ENCODE measurements at regions not wholly inside any gene's neighbourhood (a gene's known extent, or its start where the extent isn't known, plus 50 kb on each side); places are given as distances from the start of the nearest gene placed in this dataset.
A peak's percentile ranks its signal among the peaks of the same experiment; 100 is the strongest.
"Not testable (repeated sequence)": the region's sequence is repeated elsewhere in the genome, so short reads cannot be mapped to it uniquely, and the experiment has no call there.

- DNase-seq: no peak
These were observed 177.4 kb downstream of the SQOR start for GRCh38 chr15:45812200-45812599.

DNA sequence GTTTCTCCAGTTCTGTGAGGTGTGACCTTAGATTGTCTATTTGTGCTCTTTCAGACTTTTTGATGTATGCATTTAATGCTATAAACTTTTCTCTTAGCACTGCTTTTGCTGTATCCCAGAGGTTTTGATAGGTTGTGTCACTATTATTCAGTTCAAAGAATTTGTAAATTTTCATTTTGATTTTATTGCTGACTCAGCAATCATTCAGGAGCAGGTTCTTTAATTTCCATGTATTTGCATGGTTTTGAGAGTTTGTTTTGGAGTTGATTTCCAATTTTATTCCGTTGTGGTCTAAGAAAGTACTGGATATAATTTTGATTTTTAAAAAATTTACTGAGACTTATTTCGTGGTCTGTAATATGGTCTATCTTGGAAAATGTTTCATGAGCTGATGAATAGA is 182.7 kb downstream of the SQOR start:
- DNase-seq: not testable (repeated sequence)

DNA sequence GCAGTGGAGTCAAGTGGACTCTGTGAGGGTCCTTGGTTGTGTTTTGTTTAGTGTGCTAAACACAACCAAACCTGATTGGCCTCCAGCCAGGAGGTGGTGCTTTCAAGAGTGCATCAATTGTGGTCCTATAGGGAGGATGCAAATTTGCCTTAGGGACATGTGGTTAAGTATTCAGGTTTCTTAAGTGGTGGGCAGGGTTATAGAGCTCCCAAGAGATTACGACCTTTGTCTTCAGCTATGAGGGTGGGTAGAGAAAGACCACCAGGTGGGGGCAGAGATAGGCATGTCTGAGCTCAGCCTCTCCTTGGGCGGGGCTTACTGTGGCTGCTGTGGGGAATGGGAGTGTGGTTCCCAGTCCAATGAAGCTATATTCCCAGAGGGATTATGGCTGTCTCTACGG is 186.6 kb downstream of the SQOR start:
- DNase-seq: no peak

DNA sequence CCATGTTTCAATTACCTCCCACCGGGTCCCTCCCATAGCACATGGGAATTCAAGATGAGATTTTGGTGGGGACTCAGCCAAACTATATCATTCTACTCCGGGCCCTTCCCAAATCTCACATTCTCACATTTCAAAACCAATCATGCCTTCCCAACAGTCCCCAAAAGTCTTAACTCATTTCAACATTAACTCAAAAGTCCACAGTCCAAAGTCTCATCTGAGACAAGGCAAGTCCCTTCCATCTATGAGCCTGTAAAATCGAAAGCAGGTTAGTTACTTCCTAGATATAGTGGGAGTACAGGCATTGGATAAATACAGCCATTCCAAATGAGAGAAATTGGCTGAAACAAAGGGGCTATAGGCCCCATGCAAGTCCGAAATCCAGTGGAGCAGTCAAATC is 188.1 kb downstream of the SQOR start:
- not testable (repeated sequence) for DNase-seq

DNA sequence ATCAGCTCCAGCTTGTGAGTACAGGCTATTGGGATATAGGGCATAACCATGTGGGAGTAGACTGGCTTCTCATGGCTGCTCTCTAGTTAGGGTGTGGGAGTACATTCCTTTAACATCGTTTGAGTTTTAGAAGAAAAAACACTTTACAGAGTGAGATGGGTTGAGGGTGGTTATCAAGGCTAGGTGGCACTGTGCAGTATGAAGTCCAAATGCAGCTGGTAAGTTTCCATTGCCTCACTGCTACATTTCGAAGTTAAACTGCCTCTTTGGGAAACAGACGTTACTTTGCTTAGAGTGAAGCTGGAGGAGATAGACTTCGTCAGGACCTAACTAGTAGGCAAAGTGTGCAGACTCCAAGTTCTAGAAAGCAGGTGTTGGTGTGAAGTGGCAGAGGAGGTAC is 192.4 kb downstream of the SQOR start:
- DNase-seq: no peak

DNA sequence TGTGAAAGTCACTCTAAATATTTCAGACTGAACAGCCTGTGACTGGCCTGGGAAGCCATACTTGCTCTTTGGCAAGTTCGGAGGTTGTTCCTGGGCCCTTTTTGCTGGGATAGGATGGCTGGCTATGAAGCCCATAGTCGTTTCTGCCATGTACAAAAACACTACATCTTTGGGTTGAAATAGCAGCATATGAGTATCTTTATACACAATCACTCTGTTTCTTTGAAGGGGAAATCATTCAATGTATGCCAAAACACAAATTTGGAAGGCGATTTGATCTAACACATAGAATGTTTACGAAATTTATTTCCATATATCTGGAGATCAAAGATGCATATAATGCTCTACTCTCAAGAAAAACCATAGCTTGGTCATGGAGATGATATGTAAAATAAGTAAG is 192.9 kb downstream of the SQOR start:
- DNase-seq: no peak

- no peak for DNase-seq
These were observed 194.7 kb downstream of the SQOR start for GRCh38 chr15:45829336-45830153.

DNA sequence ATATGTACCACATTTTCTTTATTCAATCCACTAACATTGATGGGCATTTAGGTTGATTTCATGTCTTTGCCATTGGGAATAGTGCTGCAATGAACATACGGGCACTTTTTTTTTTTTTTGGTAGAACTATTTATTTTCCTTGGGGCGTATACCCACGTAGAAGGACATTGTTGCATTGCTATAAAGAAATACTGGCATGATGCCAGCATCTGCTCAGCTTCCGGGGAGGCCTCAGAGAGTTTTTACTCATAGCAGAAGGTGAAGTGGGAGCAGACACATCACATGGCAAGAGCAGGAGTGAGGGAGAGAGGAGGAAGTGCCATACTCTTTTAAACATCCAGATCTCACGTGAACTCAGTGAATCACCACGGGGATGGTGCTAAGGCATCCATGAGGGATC is 197.0 kb downstream of the SQOR start:
- no peak for DNase-seq

DNA sequence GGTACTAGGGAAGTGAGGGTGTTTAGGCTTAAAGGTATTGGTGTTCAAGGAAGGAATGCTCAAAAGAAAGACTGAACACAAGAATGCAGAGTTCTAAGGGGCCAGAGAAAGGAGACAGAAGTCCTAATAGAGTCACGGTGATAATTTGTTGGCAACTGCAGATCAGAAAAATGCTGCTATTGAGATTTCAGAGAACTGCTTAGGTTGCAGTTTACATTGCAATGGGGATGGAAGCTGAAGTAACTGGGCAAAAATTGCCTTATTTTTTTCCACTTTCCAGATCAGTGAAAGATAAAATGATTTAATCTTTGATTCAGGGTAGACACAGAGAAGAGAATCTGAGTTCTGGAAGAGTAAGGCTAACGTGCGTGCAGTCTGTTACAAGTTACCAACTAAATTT is 199.8 kb downstream of the SQOR start:
- DNase-seq: no peak

DNA sequence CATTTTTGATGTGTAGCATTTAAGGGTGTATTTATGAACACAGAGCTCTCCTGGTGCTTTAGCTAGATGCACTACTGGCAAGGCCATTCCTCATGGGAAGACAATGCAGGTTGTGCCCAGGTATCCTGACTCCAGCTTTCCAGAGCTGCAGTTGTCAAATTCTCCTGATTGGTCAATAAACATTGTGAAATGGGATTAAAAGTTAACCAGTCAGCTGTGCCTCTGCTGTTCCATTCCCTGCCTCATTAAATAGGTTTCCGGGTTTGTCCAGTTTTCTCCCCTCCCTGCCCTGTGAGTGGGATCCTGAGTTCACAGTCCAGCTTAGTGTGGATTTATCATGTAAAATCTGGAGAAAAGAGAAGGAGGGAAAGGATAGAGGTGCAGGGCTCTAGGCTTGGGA is 207.3 kb downstream of the SQOR start:
- no peak for DNase-seq

DNA sequence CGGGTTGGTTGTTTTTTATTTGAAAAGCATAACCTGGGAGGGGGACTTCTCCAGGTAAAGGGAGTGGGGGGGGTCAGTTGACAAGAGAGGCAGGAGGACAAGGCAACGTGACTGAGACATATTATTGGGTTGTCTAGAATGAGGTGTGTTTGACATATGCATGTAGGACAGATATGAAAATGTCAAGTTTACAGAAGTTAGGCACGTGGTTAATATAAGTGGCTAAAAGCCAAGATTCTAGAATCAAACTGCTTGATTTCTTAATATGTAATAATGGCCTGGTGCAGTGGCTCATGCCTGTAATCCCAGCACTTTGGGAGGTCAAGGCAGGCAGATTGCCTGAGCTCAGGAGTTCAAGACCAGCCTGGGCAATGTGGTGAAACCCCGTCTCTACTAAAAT is 212.8 kb downstream of the SQOR start:
- no peak for DNase-seq

DNA sequence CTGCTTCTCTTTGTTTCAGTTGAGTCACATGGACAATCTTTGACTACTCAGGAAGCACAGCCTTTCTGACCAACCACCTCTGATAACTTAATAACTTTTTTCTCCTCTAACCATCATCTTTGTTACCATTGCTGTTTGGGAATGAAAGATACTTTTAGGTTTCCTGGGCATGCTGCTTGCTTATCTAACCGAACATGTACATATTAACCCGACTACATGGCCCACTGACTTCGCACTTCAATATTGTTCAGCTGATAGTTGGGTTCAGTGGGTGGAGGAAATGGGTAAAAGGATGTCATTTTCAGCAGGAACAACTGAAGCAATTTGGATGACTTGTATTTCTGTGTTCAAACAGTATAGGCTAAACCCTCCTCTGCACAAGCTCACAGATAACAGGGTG is 214.3 kb downstream of the SQOR start:
- DNase-seq: no peak

GRCh38 chr15:45854455-45855202 is 219.8 kb downstream of the SQOR start:
- DNase-seq: no peak

GRCh38 chr15:45855210-45855906 is 220.5 kb downstream of the SQOR start:
- DNase-seq: peak; percentile 22

- DNase-seq: no peak
These were observed 221.2 kb downstream of the SQOR start for GRCh38 chr15:45855907-45856579.

- DNase-seq: no peak
These were observed 222.5 kb downstream of the SQOR start for GRCh38 chr15:45857291-45857690.

DNA sequence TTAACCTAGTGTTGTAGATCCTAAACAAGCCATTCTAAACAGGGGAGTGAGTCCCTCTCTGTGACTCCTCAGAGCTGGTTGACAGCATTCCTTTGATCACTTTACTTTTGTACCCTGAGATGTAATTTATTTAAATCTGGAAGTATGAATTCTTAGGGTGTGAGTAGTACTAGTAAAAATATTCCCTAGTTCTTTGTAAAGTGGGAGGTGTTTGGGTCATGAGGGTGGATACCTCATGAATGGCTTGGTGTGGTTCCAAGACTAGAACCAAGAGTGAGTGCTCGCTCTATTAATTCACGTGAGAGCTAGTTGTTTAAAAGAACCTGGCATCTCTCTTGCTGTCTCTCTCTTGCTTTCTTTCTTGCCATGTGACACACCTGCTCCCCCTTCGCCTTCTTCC is 223.7 kb downstream of the SQOR start:
- no peak for DNase-seq

DNA sequence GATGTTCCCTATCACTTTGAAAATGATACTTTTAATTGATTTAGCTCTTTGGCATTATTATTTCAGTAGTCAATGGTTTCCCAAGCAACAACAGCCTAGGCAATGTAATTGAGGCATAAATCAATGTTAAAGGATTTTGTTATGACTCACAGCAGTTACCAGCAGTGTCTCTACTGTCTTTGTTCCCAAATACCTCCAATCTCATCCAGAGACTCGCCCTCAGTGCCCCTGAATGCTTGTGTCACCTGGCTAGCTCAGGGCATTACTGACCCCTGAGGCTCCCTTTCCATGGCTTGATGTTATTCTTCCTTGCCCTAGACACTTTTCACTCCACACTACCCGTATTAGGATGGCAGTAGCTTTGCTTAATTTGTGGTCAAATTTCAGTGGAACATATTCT is 227.2 kb downstream of the SQOR start:
- DNase-seq: no peak

GRCh38 chr15:45863881-45864580 is 229.2 kb downstream of the SQOR start:
- no peak for DNase-seq

DNA sequence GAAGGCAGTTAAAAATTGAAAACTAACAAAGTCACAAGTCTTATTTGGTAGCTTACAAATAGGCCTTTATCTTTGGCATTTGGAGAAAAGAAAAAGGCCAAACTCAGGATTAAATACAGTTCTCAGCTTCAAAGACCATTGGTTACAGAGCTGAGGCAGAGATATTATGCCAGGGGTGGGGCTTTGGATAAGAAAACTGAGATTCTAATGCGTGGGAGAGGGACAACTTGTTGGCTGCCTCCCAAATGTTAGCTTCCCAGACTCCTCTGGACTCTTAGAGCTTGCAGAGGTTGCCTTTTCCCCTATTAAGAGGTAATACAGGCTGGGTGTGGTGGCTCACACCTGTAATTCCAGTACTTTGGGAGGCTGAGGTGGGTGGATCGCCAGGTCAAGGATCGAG is 231.8 kb downstream of the SQOR start:
- DNase-seq: no peak

GRCh38 chr15:45867281-45867680 is 232.5 kb downstream of the SQOR start:
- no peak for DNase-seq

GRCh38 chr15:45868109-45868691 is 233.4 kb downstream of the SQOR start:
- DNase-seq: no peak
